Activated CD8-positive, alpha-beta T cell treated with anti-CD3 and anti-CD28 coated beads, Interleukin-2, amount 10 ng/mL, durations not matched to agents 7 days and 5 days (primary cell): ENCODE measurements at regions not wholly inside any gene's neighbourhood (a gene's known extent, or its start where the extent isn't known, plus 50 kb on each side); places are given as distances from the start of the nearest gene placed in this dataset.

Experiments
- ATAC-seq: fragments of 150-1000 bp; cut with Tn5 transposase; one replicate; pipeline ENCODE4 v1.10.0; 2021; ENCODE audit warnings: moderate library complexity
- CTCF ChIA-PET: fragments of 350-600 bp; sonication (Branson Sonifier 250); formaldehyde crosslinking; loops from one replicate; lab custom pipeline; 2021; ENCODE audit warnings: antibody characterized with exemption; lab: Charles Lee
- POLR2A ChIA-PET: fragments of 350-600 bp; sonication (Branson Sonifier 250); formaldehyde crosslinking; loops from one replicate; lab custom pipeline; 2021; ENCODE audit warnings: antibody characterized with exemption; lab: Charles Lee
- DNase-seq: peaks from one replicate; pipeline ENCODE4 v3.0.0-alpha.2; 2020
- H3K27ac Mint-ChIP-seq: one replicate; pipeline ENCODE4 v1.8.0; 2021; ENCODE audit warnings: mild to moderate bottlenecking, mixed read lengths
- H3K27me3 Mint-ChIP-seq: one replicate; pipeline ENCODE4 v1.8.0; 2021; ENCODE audit warnings: low read depth, mixed read lengths
- H3K36me3 Mint-ChIP-seq: one replicate; pipeline ENCODE4 v1.8.0; 2021; ENCODE audit warnings: low read depth, mixed read lengths
- H3K4me1 Mint-ChIP-seq: one replicate; pipeline ENCODE4 v1.8.0; 2021; ENCODE audit warnings: low read depth, mixed read lengths
- H3K4me3 Mint-ChIP-seq: one replicate; pipeline ENCODE4 v1.8.0; 2021; ENCODE audit warnings: mild to moderate bottlenecking, mixed read lengths
- H3K9me3 Mint-ChIP-seq: one replicate; pipeline ENCODE4 v1.8.0; 2022; ENCODE audit warnings: mixed read lengths; ENCODE audit not compliant: insufficient read depth

GRCh38 chr11:39975091-39975490, 1484.4 kb downstream of the LRRC4C start:
- no peaks in the 10 kb centered on the region for H3K4me1 Mint-ChIP-seq
- no peaks in the 10 kb centered on the region for H3K36me3 Mint-ChIP-seq
- ChIA-PET POLR2A (no interaction called here), CTCF (no interaction called here)
- DNase-seq (no peak), ATAC-seq (no peak)
- peaks cover 12% of the 10 kb centered on the region for H3K9me3 Mint-ChIP-seq
- H3K27me3 Mint-ChIP-seq = no peaks in the 10 kb centered on the region
- H3K4me3 Mint-ChIP-seq = no peak overlapping the region
- no peak overlapping the region for H3K27ac Mint-ChIP-seq

DNA sequence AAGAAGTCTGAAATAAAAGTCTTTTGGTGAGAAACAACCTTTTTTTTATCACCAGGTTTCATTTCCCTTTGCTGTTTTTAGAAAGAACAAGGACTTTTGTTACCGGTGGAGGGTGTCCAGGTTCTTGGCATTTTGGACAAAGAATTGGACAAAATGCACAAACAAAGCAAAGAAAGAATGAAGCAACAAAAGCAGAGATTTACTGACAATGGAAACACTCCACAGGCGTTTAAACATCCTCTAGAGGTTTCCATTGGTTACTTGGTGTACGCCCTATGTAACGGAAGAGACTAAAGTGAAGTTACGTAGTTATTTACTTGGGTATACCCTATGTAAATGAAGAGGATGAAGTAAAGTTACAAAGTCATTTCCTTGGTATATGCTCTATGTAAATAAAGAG, 1487.0 kb downstream of the LRRC4C start:
- Mint-ChIP-seq H3K27me3 (no peaks in the 10 kb centered on the region), H3K36me3 (no peaks in the 10 kb centered on the region), H3K4me1 (no peaks in the 10 kb centered on the region), H3K4me3 (no peak overlapping the region), H3K27ac (no peak overlapping the region), H3K9me3 (peaks cover 21% of the 10 kb centered on the region)
- ChIA-PET CTCF (no interaction called here), POLR2A (no interaction called here)
- ATAC-seq (no peak), DNase-seq (no peak)

GRCh38 chr11:39971938-39972337, 1487.5 kb downstream of the LRRC4C start:
- no peak overlapping the region for H3K4me3 Mint-ChIP-seq
- H3K27me3 Mint-ChIP-seq = no peaks in the 10 kb centered on the region
- DNase-seq = no peak
- H3K9me3 Mint-ChIP-seq = peaks cover 22% of the 10 kb centered on the region
- ChIA-PET CTCF (no interaction called here), POLR2A (no interaction called here)
- no peak overlapping the region for H3K27ac Mint-ChIP-seq
- no peaks in the 10 kb centered on the region for H3K36me3 Mint-ChIP-seq
- no peak for ATAC-seq
- H3K4me1 Mint-ChIP-seq = no peaks in the 10 kb centered on the region

DNA sequence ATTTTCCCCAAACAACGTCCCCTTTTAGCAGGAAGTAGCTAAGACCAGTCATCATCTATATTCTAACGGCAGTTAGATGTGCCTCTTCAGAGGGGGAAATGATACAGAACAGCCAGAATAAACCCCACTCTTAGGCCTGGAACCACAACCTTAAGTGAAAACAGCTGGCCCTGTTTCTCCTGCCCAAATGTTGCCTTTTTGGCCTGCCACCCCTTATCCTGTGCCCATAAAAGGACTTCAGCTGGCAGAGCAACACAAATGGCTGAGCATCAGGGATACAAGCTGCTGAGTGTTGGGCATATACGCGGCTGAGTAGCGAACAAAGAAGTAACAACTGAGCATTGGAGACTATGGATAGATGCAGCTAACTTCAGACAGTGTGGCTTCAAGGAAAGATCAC, 1491.4 kb downstream of the LRRC4C start:
- Mint-ChIP-seq H3K4me3 (no peak overlapping the region), H3K27ac (no peak overlapping the region), H3K4me1 (no peaks in the 10 kb centered on the region), H3K27me3 (no peaks in the 10 kb centered on the region), H3K36me3 (no peaks in the 10 kb centered on the region), H3K9me3 (peaks cover 17% of the 10 kb centered on the region)
- DNase-seq = no peak
- POLR2A ChIA-PET = no interaction called here
- no peak for ATAC-seq
- CTCF ChIA-PET = no interaction called here

DNA sequence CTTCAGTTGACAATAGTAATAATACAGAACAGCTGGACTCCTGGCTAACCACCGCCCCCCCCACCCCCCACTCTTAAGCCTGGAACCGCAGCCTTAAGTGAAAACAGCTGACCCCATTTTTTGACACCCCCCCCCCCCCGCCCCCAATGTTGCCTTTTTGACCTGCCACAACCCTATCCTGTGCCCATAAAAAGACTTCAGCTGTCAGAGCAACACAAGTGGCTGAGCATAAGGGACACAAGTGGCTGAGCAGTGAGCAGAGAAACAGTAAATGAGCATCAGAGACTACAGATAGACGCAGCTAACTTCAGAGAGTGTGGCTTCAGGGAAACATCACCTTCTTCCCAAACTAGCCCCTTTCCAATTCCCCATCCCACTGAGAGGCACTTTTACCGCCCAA, 1493.8 kb downstream of the LRRC4C start:
- Mint-ChIP-seq H3K9me3 (peaks cover 23% of the 10 kb centered on the region), H3K27me3 (no peaks in the 10 kb centered on the region), H3K27ac (no peak overlapping the region), H3K4me1 (no peaks in the 10 kb centered on the region), H3K36me3 (no peaks in the 10 kb centered on the region), H3K4me3 (no peak overlapping the region)
- ChIA-PET POLR2A (no interaction called here), CTCF (no interaction called here)
- DNase-seq = no peak
- ATAC-seq = no peak

DNA sequence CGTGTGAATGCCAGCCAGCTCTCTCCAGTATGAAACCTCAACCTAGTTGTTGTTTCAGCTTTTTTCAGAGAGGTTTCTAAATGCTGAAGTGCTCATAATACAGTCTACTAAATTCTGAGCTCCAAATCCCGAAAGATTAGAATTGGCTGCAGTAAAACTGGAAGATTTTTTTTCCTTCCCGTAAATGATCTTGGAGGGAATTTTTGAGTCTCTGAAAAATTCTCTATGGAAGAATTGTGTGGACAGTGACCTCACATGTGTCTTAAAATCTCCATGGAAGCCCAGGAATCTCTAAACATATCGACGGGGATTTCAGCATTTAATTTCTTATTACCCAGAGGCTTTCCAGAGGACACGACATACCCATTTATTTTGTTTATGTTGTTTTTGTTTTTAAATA, 1499.2 kb downstream of the LRRC4C start:
- ATAC-seq = no peak
- ChIA-PET CTCF (no interaction called here), POLR2A (no interaction called here)
- H3K27ac Mint-ChIP-seq = no peak overlapping the region
- no peak for DNase-seq
- no peaks in the 10 kb centered on the region for H3K27me3 Mint-ChIP-seq
- H3K36me3 Mint-ChIP-seq = no peaks in the 10 kb centered on the region
- no peak overlapping the region for H3K4me3 Mint-ChIP-seq
- H3K9me3 Mint-ChIP-seq = peaks cover 13% of the 10 kb centered on the region
- no peaks in the 10 kb centered on the region for H3K4me1 Mint-ChIP-seq

- Mint-ChIP-seq H3K27ac (no peak overlapping the region), H3K27me3 (no peaks in the 10 kb centered on the region), H3K4me3 (no peak overlapping the region), H3K36me3 (no peaks in the 10 kb centered on the region), H3K4me1 (no peaks in the 10 kb centered on the region), H3K9me3 (peaks cover 40% of the 10 kb centered on the region)
- CTCF ChIA-PET = no interaction called here
- no peak for DNase-seq
- no peak for ATAC-seq
- POLR2A ChIA-PET = no interaction called here
These were observed 1526.5 kb downstream of the LRRC4C start for GRCh38 chr11:39932966-39933365.

DNA sequence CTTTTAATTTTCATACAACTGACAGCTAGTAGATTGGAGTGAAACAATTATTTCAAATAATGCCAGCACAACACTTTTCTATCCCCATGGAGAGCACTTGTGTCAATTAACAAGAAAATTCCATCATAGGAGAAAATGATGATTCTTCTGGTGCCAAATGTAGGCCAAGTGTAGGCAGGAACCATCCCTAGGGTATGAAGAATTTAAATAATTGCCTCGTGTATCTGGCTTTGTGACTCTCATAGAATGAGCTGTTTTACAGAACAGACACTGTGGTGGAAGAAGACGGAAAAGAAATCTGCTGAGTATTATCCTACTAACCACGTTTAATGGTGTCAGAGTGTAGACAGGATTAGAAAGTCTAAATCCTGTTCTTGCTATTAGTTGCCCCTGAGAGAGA, 1542.2 kb downstream of the LRRC4C start:
- no peaks in the 10 kb centered on the region for H3K4me1 Mint-ChIP-seq
- ATAC-seq = no peak
- peaks cover 32% of the 10 kb centered on the region for H3K9me3 Mint-ChIP-seq
- DNase-seq = no peak
- H3K27me3 Mint-ChIP-seq = no peaks in the 10 kb centered on the region
- H3K27ac Mint-ChIP-seq = no peak overlapping the region
- no peak overlapping the region for H3K4me3 Mint-ChIP-seq
- CTCF ChIA-PET = no interaction called here
- POLR2A ChIA-PET = no interaction called here
- no peaks in the 10 kb centered on the region for H3K36me3 Mint-ChIP-seq

GRCh38 chr11:39910087-39910486, 1549.4 kb downstream of the LRRC4C start:
- H3K4me1 Mint-ChIP-seq = no peaks in the 10 kb centered on the region
- ATAC-seq (no peak), DNase-seq (no peak)
- no peaks in the 10 kb centered on the region for H3K36me3 Mint-ChIP-seq
- no peaks in the 10 kb centered on the region for H3K27me3 Mint-ChIP-seq
- peaks cover 18% of the 10 kb centered on the region for H3K9me3 Mint-ChIP-seq
- ChIA-PET POLR2A (no interaction called here), CTCF (no interaction called here)
- no peak overlapping the region for H3K27ac Mint-ChIP-seq
- no peak overlapping the region for H3K4me3 Mint-ChIP-seq

DNA sequence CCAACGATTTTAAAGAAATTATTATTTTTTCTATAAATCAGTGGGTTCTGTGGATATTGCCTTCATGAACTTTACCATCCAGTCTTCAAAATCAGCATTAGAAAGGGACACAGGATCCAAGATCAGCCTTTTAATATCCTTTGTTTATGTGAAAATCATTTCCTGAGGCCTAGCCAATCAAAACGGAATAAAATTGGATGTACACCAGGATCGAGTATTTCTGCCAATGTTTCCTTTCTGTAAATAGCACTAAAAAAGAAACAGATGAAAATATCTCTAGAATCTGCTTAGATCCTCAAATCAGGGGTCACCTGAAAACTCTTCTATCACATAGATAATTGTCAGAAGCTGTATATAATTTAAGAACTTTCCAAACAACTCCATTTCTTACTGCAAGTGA, 1598.5 kb downstream of the LRRC4C start:
- Mint-ChIP-seq H3K27me3 (no peaks in the 10 kb centered on the region), H3K27ac (no peak overlapping the region), H3K4me1 (no peaks in the 10 kb centered on the region), H3K9me3 (peaks cover 15% of the 10 kb centered on the region), H3K4me3 (no peak overlapping the region), H3K36me3 (no peaks in the 10 kb centered on the region)
- ATAC-seq = no peak
- no peak for DNase-seq
- CTCF ChIA-PET = no interaction called here
- POLR2A ChIA-PET = no interaction called here

- H3K4me3 Mint-ChIP-seq = no peak overlapping the region
- POLR2A ChIA-PET = no interaction called here
- no peak overlapping the region for H3K27ac Mint-ChIP-seq
- H3K9me3 Mint-ChIP-seq = peaks cover 17% of the 10 kb centered on the region
- H3K4me1 Mint-ChIP-seq = no peaks in the 10 kb centered on the region
- H3K36me3 Mint-ChIP-seq = no peaks in the 10 kb centered on the region
- ATAC-seq (no peak), DNase-seq (no peak)
- no peaks in the 10 kb centered on the region for H3K27me3 Mint-ChIP-seq
- CTCF ChIA-PET = no interaction called here
These were observed 1642.2 kb downstream of the LRRC4C start for GRCh38 chr11:39817241-39817640.

DNA sequence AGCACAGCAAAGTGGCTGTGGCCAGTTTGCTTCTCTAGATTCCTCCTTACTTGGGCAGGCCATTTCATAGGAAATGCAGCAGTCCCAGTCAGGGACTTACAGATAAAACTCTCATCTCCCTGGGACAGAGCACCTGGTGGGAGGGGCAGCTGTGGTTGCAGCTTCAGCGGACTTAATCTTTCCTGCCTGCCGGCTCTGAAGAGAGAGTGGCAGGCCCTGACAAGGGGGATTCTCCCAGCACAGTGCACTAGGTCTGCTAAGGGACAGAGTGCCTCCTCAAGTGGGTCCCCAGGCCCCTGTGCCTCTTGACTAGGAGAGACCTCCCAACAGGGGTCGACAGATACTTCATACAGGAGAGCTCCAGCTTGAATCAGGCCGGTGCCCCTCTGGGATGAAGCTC, 1649.1 kb downstream of the LRRC4C start:
- ATAC-seq (no peak), DNase-seq (no peak)
- Mint-ChIP-seq H3K9me3 (peaks cover 22% of the 10 kb centered on the region), H3K4me1 (no peaks in the 10 kb centered on the region), H3K4me3 (no peak overlapping the region), H3K36me3 (no peaks in the 10 kb centered on the region), H3K27ac (no peak overlapping the region), H3K27me3 (no peaks in the 10 kb centered on the region)
- POLR2A ChIA-PET = no interaction called here
- CTCF ChIA-PET = interaction anchor here (1.0 kb wide), 1 partner anchor 45 kb away, joined by 3 read pairs; no protein-coding TSS in a partner anchor

DNA sequence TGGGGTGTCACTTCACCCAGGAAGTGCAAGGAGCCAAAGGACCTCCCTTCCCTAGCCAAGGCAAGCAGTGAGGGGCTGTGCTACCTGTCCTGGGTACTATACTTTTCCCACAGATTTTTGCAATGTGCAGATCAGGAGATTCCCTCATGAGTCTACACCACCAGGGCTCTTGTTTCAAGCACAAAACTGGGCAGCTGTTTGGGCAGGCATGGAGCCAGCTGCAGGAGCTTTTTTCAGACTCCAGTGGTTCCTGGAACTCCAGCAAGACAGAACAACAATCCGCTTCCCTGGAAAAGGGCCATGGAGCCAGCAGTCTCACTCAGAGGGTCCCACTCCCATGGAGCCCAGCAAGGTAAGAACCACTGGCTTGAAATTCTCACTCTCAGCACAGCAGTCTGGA, 1649.6 kb downstream of the LRRC4C start:
- DNase-seq (no peak), ATAC-seq (no peak)
- Mint-ChIP-seq H3K4me3 (no peak overlapping the region), H3K36me3 (no peaks in the 10 kb centered on the region), H3K9me3 (peaks cover 19% of the 10 kb centered on the region), H3K27me3 (no peaks in the 10 kb centered on the region), H3K27ac (no peak overlapping the region), H3K4me1 (no peaks in the 10 kb centered on the region)
- ChIA-PET CTCF (no interaction called here), POLR2A (no interaction called here)
